Endodermal cell (in vitro differentiated cells): ENCODE measurements at regions not wholly inside any gene's neighbourhood (a gene's known extent, or its start where the extent isn't known, plus 50 kb on each side); places are given as distances from the start of the nearest gene placed in this dataset.
"Not testable (repeated sequence)": the region's sequence is repeated elsewhere in the genome, so short reads cannot be mapped to it uniquely, and the experiment has no call there.

Source experiments
- DNase-seq: peaks from one replicate; pipeline ENCODE4 v3.0.0-alpha.2; 2017
- H3K27ac ChIP-seq: 2 replicates; pipeline ENCODE4 v1.5.1; 2013; ENCODE audit warnings: mild to moderate bottlenecking, low read depth, low read length, moderate library complexity
- H3K27me3 ChIP-seq: 2 replicates; pipeline ENCODE4 v1.6.1; 2013; ENCODE audit warnings: mild to moderate bottlenecking, low read length, moderate library complexity; ENCODE audit not compliant: insufficient read depth, control insufficient read depth, poor library complexity, severe bottlenecking
- H3K36me3 ChIP-seq: 2 replicates; pipeline ENCODE4 v1.7.0; 2013; ENCODE audit warnings: mild to moderate bottlenecking, low read length, moderate library complexity; ENCODE audit not compliant: control insufficient read depth, insufficient read depth
- H3K4me1 ChIP-seq: one replicate; pipeline ENCODE4 v1.7.0; 2013; ENCODE audit warnings: low read length; ENCODE audit not compliant: control insufficient read depth, insufficient read depth
- H3K4me3 ChIP-seq: 2 replicates; pipeline ENCODE4 v1.5.1; 2013; ENCODE audit warnings: mild to moderate bottlenecking, low read length, moderate library complexity
- H3K9ac ChIP-seq: 2 replicates; pipeline ENCODE4 v1.6.1; 2013; ENCODE audit warnings: mild to moderate bottlenecking, low read length, moderate library complexity; ENCODE audit not compliant: poor library complexity, severe bottlenecking; ENCODE audit errors: extremely low read depth
- H3K9me3 ChIP-seq: 2 replicates; pipeline ENCODE4 v1.6.1; 2013; ENCODE audit warnings: mild to moderate bottlenecking, low read length, moderate library complexity; ENCODE audit not compliant: control insufficient read depth
- H3K27ac Mint-ChIP-seq: 2 replicates; pipeline ENCODE4 v1.8.0; 2020; ENCODE audit warnings: mixed read lengths
- H3K27me3 Mint-ChIP-seq: 2 replicates; pipeline ENCODE4 v1.8.0; 2021; ENCODE audit warnings: mild to moderate bottlenecking, mixed read lengths; ENCODE audit not compliant: insufficient read depth
- H3K36me3 Mint-ChIP-seq: 2 replicates; pipeline ENCODE4 v1.8.0; 2020; ENCODE audit warnings: low read depth, mixed read lengths
- H3K4me1 Mint-ChIP-seq: 2 replicates; pipeline ENCODE4 v1.8.0; 2020; ENCODE audit warnings: mixed read lengths
- H3K4me3 Mint-ChIP-seq: 2 replicates; pipeline ENCODE4 v1.8.0; 2020; ENCODE audit warnings: mild to moderate bottlenecking, moderate library complexity, mixed read lengths
- H3K9me3 Mint-ChIP-seq: 2 replicates; pipeline ENCODE4 v1.8.0; 2020; ENCODE audit warnings: mild to moderate bottlenecking, mixed read lengths
- CTCF ChIP-seq: fragments of 200-600 bp; sonication (generic); conservative IDR thresholded peaks from 2 replicates; pipeline ENCODE4 v1.5.0; 2021; ENCODE audit warnings: antibody characterized with exemption, mild to moderate bottlenecking
- WGBS, 2 experiments: methylation state at CpG; one replicate each; pipeline versions ENCODE4 v1.1.5 to v1.1.7; 2013; ENCODE audit warnings: missing lambda C conversion rate in 2 of 2, mixed read lengths in 1 of 2; ENCODE audit not compliant: insufficient coverage in 1 of 2, insufficient read length in 1 of 2; 5-methylcytosine and 5-hydroxymethylcytosine counted together

- H3K36me3 Mint-ChIP-seq, result no peaks in the 10 kb centered on the region
- DNase-seq, result no peak
- H3K9ac ChIP-seq, result no peak overlapping the region
Measured at GRCh38 chr4:120209706-120210105, 143.1 kb upstream of the MAD2L1 start.

GRCh38 chr4:120207021-120207420, 140.4 kb upstream of the MAD2L1 start:
- 93% methylated on average over 3 of the region's 3 CpGs; no CpG with 5 or more reads in 1 of the 2 experiments for WGBS, 2 experiments
- Mint-ChIP-seq H3K27me3 (no peaks in the 10 kb centered on the region), H3K4me1 (peaks cover 3% of the 10 kb centered on the region), H3K27ac (no peak overlapping the region), H3K4me3 (no peak overlapping the region), H3K36me3 (no peaks in the 10 kb centered on the region), H3K9me3 (no peaks in the 10 kb centered on the region)
- no peaks in the 10 kb centered on the region for H3K27me3 ChIP-seq
- H3K4me3 ChIP-seq, result no peak overlapping the region
- H3K27ac ChIP-seq, result no peak overlapping the region
- no peak for DNase-seq
- no peak overlapping the region for H3K9ac ChIP-seq
- no peaks in the 10 kb centered on the region for H3K4me1 ChIP-seq
- peaks cover 5% of the 10 kb centered on the region for H3K9me3 ChIP-seq
- no peaks in the 10 kb centered on the region for H3K36me3 ChIP-seq
- no peak for TF ChIP-seq CTCF

More at GRCh38 chr4:120209706-120210105, 143.1 kb upstream of the MAD2L1 start:
- no peaks in the 10 kb centered on the region for H3K36me3 ChIP-seq
- no peaks in the 10 kb centered on the region for H3K4me1 ChIP-seq
- H3K4me3 Mint-ChIP-seq, result no peak overlapping the region
- WGBS, 2 experiments, result 89 to 96% methylated on average over 4 of the region's 4 CpGs
- TF ChIP-seq CTCF, result no peak
- no peaks in the 10 kb centered on the region for H3K27me3 ChIP-seq
- no peaks in the 10 kb centered on the region for H3K27me3 Mint-ChIP-seq
- no peak overlapping the region for H3K27ac Mint-ChIP-seq
- H3K9me3 Mint-ChIP-seq, result no peaks in the 10 kb centered on the region
- H3K4me3 ChIP-seq, result no peak overlapping the region
- H3K4me1 Mint-ChIP-seq, result no peaks in the 10 kb centered on the region
- no peaks in the 10 kb centered on the region for H3K9me3 ChIP-seq
- H3K27ac ChIP-seq, result no peak overlapping the region

- no peak overlapping the region for H3K4me3 ChIP-seq
- Mint-ChIP-seq H3K4me1 (peaks cover 4% of the 10 kb centered on the region), H3K27ac (no peak overlapping the region), H3K27me3 (no peaks in the 10 kb centered on the region), H3K36me3 (no peaks in the 10 kb centered on the region), H3K9me3 (no peaks in the 10 kb centered on the region), H3K4me3 (no peak overlapping the region)
- whole genome bisulfite sequencing, 2 experiments, result 95 to 96% methylated on average over 2 of the region's 2 CpGs
- peaks cover 5% of the 10 kb centered on the region for H3K9me3 ChIP-seq
- no peak for DNase-seq
- no peak overlapping the region for H3K9ac ChIP-seq
- H3K4me1 ChIP-seq, result no peaks in the 10 kb centered on the region
- H3K36me3 ChIP-seq, result no peaks in the 10 kb centered on the region
- TF ChIP-seq CTCF, result no peak
- no peaks in the 10 kb centered on the region for H3K27me3 ChIP-seq
- H3K27ac ChIP-seq, result no peak overlapping the region
Measured at GRCh38 chr4:120202222-120202621, 135.6 kb upstream of the MAD2L1 start.

- DNase-seq, H3K27me3 Mint-ChIP-seq: not testable (repeated sequence)
Measured at GRCh38 chr4:120200573-120201110, 134.0 kb upstream of the MAD2L1 start.

More at GRCh38 chr4:120200573-120201110, 134.0 kb upstream of the MAD2L1 start:
- not testable (repeated sequence) for H3K36me3 Mint-ChIP-seq, H3K27me3 ChIP-seq, H3K4me3 ChIP-seq, H3K27ac Mint-ChIP-seq, H3K9me3 ChIP-seq, H3K36me3 ChIP-seq, H3K27ac ChIP-seq, H3K4me3 Mint-ChIP-seq, H3K9me3 Mint-ChIP-seq, H3K4me1 ChIP-seq, H3K4me1 Mint-ChIP-seq, H3K9ac ChIP-seq
- 89% methylated on average over 2 of the region's 4 CpGs; no CpG with 5 or more reads in 1 of the 2 experiments for WGBS, 2 experiments
